Progenitor cell of endocrine pancreas (in vitro differentiated cells): ENCODE measurements at regions not wholly inside any gene's neighbourhood (a gene's known extent, or its start where the extent isn't known, plus 50 kb on each side); places are given as distances from the start of the nearest gene placed in this dataset.

ENCODE experiments used
- DNase-seq: peaks from one replicate; pipeline ENCODE4 v3.0.0; 2021; ENCODE audit warnings: low spot score; ENCODE audit not compliant: unreplicated experiment
- H3K27ac Mint-ChIP-seq: 2 replicates; pipeline ENCODE4 v1.8.0; 2021; ENCODE audit warnings: mild to moderate bottlenecking, moderate library complexity, mixed read lengths
- H3K27me3 Mint-ChIP-seq: 2 replicates; pipeline ENCODE4 v1.8.0; 2021; ENCODE audit warnings: mixed read lengths
- H3K36me3 Mint-ChIP-seq: 2 replicates; pipeline ENCODE4 v1.8.0; 2022; ENCODE audit warnings: mixed read lengths; ENCODE audit not compliant: insufficient read depth
- H3K4me1 Mint-ChIP-seq: 2 replicates; pipeline ENCODE4 v1.8.0; 2021; ENCODE audit warnings: low read depth, mixed read lengths
- H3K4me3 Mint-ChIP-seq: 2 replicates; pipeline ENCODE4 v1.8.0; 2021; ENCODE audit warnings: low read depth, mild to moderate bottlenecking, moderate library complexity, mixed read lengths
- H3K9me3 Mint-ChIP-seq: 2 replicates; pipeline ENCODE4 v1.8.0; 2021; ENCODE audit warnings: low read depth, mixed read lengths
- TF ChIP-seq, protein P1 (sequence below): fragments of 200-600 bp; sonication (generic); IDR thresholded peaks from one replicate; pipeline ENCODE4 v1.5.0; 2021; ENCODE audit warnings: antibody characterized with exemption, mild to moderate bottlenecking; ENCODE audit not compliant: unreplicated experiment

DNA sequence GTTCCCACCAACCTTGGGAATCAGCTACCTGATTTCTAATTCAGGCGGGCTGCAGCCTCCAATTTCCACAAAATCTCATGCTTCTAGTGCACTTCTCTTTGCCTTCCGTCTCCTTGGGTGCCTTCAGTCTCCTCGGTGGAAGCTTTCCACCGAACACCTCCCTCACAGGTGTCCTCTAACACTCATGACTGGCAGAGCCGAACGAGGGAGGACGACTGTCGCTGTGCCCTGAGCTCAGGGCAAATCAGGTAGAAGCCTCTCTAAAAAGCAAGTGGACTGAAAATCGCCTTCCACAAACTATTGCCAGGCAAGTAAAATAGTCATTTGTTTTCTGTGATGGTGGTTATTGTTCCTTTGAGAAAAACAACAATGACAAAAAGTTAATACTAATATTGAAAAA, 176.1 kb upstream of the PPARGC1A start:
- H3K27me3 Mint-ChIP-seq, result no peaks in the 10 kb centered on the region
- no peak overlapping the region for H3K4me3 Mint-ChIP-seq
- H3K4me1 Mint-ChIP-seq, result no peaks in the 10 kb centered on the region
- no peak overlapping the region for H3K27ac Mint-ChIP-seq
- TF ChIP-seq, protein P1, sequence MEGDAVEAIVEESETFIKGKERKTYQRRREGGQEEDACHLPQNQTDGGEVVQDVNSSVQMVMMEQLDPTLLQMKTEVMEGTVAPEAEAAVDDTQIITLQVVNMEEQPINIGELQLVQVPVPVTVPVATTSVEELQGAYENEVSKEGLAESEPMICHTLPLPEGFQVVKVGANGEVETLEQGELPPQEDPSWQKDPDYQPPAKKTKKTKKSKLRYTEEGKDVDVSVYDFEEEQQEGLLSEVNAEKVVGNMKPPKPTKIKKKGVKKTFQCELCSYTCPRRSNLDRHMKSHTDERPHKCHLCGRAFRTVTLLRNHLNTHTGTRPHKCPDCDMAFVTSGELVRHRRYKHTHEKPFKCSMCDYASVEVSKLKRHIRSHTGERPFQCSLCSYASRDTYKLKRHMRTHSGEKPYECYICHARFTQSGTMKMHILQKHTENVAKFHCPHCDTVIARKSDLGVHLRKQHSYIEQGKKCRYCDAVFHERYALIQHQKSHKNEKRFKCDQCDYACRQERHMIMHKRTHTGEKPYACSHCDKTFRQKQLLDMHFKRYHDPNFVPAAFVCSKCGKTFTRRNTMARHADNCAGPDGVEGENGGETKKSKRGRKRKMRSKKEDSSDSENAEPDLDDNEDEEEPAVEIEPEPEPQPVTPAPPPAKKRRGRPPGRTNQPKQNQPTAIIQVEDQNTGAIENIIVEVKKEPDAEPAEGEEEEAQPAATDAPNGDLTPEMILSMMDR, result no peak
- DNase-seq, result no peak
- no peaks in the 10 kb centered on the region for H3K36me3 Mint-ChIP-seq
- no peaks in the 10 kb centered on the region for H3K9me3 Mint-ChIP-seq

GRCh38 chr4:24063731-24064130, 173.9 kb upstream of the PPARGC1A start:
- Mint-ChIP-seq H3K27ac (no peak overlapping the region), H3K4me3 (no peak overlapping the region), H3K4me1 (no peaks in the 10 kb centered on the region), H3K27me3 (peaks cover 2% of the 10 kb centered on the region), H3K9me3 (no peaks in the 10 kb centered on the region), H3K36me3 (no peaks in the 10 kb centered on the region)
- TF ChIP-seq, protein P1, result no peak
- DNase-seq, result no peak

- no peaks in the 10 kb centered on the region for H3K9me3 Mint-ChIP-seq
- peaks cover 2% of the 10 kb centered on the region for H3K27me3 Mint-ChIP-seq
- no peak overlapping the region for H3K27ac Mint-ChIP-seq
- no peak for DNase-seq
- no peaks in the 10 kb centered on the region for H3K4me1 Mint-ChIP-seq
- no peaks in the 10 kb centered on the region for H3K36me3 Mint-ChIP-seq
- TF ChIP-seq, protein P1, result no peak
- no peak overlapping the region for H3K4me3 Mint-ChIP-seq
Observed at GRCh38 chr4:24060932-24061331, 171.1 kb upstream of the PPARGC1A start.

GRCh38 chr4:24059839-24060238, 170.0 kb upstream of the PPARGC1A start:
- Mint-ChIP-seq H3K4me3 (no peak overlapping the region), H3K27me3 (peaks cover 5% of the 10 kb centered on the region), H3K36me3 (no peaks in the 10 kb centered on the region), H3K27ac (no peak overlapping the region), H3K9me3 (no peaks in the 10 kb centered on the region), H3K4me1 (no peaks in the 10 kb centered on the region)
- DNase-seq, result no peak
- TF ChIP-seq, protein P1, result no peak

GRCh38 chr4:24057915-24058559, 168.2 kb upstream of the PPARGC1A start:
- peaks cover 5% of the 10 kb centered on the region for H3K27me3 Mint-ChIP-seq
- no peak overlapping the region for H3K27ac Mint-ChIP-seq
- H3K4me1 Mint-ChIP-seq, result no peaks in the 10 kb centered on the region
- H3K4me3 Mint-ChIP-seq, result no peak overlapping the region
- DNase-seq, result no peak
- TF ChIP-seq, protein P1, result no peak
- H3K9me3 Mint-ChIP-seq, result no peaks in the 10 kb centered on the region
- H3K36me3 Mint-ChIP-seq, result no peaks in the 10 kb centered on the region
